ENCODE measurements at regions not wholly inside any gene's neighbourhood (a gene's known extent, or its start where the extent isn't known, plus 50 kb on each side); places are given as distances from the start of the nearest gene placed in this dataset.

DNA sequence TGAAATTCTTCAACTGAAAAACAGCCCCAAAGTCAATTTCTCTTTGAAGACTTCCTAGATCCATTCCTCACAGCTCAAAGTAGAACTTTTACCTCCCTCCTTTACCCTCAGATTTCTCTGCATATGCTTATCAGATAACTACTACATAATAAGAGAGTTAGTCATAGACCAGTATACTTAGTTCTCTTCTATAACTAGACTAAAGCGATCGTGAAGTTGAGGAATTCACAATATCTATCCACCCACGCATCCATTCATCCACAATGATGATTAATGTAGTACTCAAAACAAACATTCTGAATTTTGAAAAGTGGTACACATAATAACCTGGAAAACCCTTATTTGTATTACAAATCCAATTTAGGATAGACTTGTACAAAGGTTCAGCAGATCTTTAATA lies 800.9 kb upstream of the TENM4 start:
- TF ChIP-seq, protein P1, sequence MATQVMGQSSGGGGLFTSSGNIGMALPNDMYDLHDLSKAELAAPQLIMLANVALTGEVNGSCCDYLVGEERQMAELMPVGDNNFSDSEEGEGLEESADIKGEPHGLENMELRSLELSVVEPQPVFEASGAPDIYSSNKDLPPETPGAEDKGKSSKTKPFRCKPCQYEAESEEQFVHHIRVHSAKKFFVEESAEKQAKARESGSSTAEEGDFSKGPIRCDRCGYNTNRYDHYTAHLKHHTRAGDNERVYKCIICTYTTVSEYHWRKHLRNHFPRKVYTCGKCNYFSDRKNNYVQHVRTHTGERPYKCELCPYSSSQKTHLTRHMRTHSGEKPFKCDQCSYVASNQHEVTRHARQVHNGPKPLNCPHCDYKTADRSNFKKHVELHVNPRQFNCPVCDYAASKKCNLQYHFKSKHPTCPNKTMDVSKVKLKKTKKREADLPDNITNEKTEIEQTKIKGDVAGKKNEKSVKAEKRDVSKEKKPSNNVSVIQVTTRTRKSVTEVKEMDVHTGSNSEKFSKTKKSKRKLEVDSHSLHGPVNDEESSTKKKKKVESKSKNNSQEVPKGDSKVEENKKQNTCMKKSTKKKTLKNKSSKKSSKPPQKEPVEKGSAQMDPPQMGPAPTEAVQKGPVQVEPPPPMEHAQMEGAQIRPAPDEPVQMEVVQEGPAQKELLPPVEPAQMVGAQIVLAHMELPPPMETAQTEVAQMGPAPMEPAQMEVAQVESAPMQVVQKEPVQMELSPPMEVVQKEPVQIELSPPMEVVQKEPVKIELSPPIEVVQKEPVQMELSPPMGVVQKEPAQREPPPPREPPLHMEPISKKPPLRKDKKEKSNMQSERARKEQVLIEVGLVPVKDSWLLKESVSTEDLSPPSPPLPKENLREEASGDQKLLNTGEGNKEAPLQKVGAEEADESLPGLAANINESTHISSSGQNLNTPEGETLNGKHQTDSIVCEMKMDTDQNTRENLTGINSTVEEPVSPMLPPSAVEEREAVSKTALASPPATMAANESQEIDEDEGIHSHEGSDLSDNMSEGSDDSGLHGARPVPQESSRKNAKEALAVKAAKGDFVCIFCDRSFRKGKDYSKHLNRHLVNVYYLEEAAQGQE (IDR thresholded peaks at IDR 0.05; ENCODE audit: low read depth) = no peak
- no peak for TF ChIP-seq EP300 (IDR thresholded peaks at IDR 0.05; ENCODE audit: borderline replicate concordance)
- no peak for TF ChIP-seq EGR1 (IDR thresholded peaks at IDR 0.05)

All from Ishikawa (cell line).